ENCODE measurements at regions not wholly inside any gene's neighbourhood (a gene's known extent, or its start where the extent isn't known, plus 50 kb on each side); places are given as distances from the start of the nearest gene placed in this dataset.

GRCh38 chr7:51732116-51732515, 415.5 kb upstream of the COBL start:
- TF ChIP-seq GATA2 (IDR thresholded peaks at IDR 0.05; ENCODE audit: low read depth, low read length) (no peak), GATA3 (IDR thresholded peaks at IDR 0.05; ENCODE audit: low read depth, low read length) (no peak)

- TF ChIP-seq GATA3 (IDR thresholded peaks at IDR 0.05; ENCODE audit: low read depth, low read length) (no peak), GATA2 (IDR thresholded peaks at IDR 0.05; ENCODE audit: low read depth, low read length) (no peak)
Observed at GRCh38 chr7:51731075-51731474, 414.5 kb upstream of the COBL start.

- TF ChIP-seq GATA3 (IDR thresholded peaks at IDR 0.05; ENCODE audit: low read depth, low read length) (no peak), GATA2 (IDR thresholded peaks at IDR 0.05; ENCODE audit: low read depth, low read length) (no peak)
Observed at GRCh38 chr7:51727441-51727840, 410.8 kb upstream of the COBL start.

- TF ChIP-seq GATA3 (IDR thresholded peaks at IDR 0.05; ENCODE audit: low read depth, low read length) (no peak), GATA2 (IDR thresholded peaks at IDR 0.05; ENCODE audit: low read depth, low read length) (no peak)
Observed at GRCh38 chr7:51706851-51707250, 390.2 kb upstream of the COBL start.

GRCh38 chr7:51705701-51706100, 389.1 kb upstream of the COBL start:
- TF ChIP-seq GATA2 (IDR thresholded peaks at IDR 0.05; ENCODE audit: low read depth, low read length) (no peak), GATA3 (IDR thresholded peaks at IDR 0.05; ENCODE audit: low read depth, low read length) (no peak)

GRCh38 chr7:51702673-51703072, 386.1 kb upstream of the COBL start:
- TF ChIP-seq GATA3 (IDR thresholded peaks at IDR 0.05; ENCODE audit: low read depth, low read length) (no peak), GATA2 (IDR thresholded peaks at IDR 0.05; ENCODE audit: low read depth, low read length) (no peak)

GRCh38 chr7:51701935-51702334, 385.3 kb upstream of the COBL start:
- TF ChIP-seq GATA3 (IDR thresholded peaks at IDR 0.05; ENCODE audit: low read depth, low read length) (no peak), GATA2 (IDR thresholded peaks at IDR 0.05; ENCODE audit: low read depth, low read length) (no peak)

GRCh38 chr7:51700593-51701215, 384.1 kb upstream of the COBL start:
- TF ChIP-seq GATA3 (IDR thresholded peaks at IDR 0.05; ENCODE audit: low read depth, low read length) (no peak), GATA2 (IDR thresholded peaks at IDR 0.05; ENCODE audit: low read depth, low read length) (no peak)

- TF ChIP-seq GATA3 (IDR thresholded peaks at IDR 0.05; ENCODE audit: low read depth, low read length) (no peak), GATA2 (IDR thresholded peaks at IDR 0.05; ENCODE audit: low read depth, low read length) (no peak)
Observed at GRCh38 chr7:51693258-51693657, 376.6 kb upstream of the COBL start.

- TF ChIP-seq GATA2 (IDR thresholded peaks at IDR 0.05; ENCODE audit: low read depth, low read length) (no peak), GATA3 (IDR thresholded peaks at IDR 0.05; ENCODE audit: low read depth, low read length) (no peak)
Observed at GRCh38 chr7:51689547-51689946, 372.9 kb upstream of the COBL start.

GRCh38 chr7:51685794-51686193, 369.2 kb upstream of the COBL start:
- TF ChIP-seq GATA3 (IDR thresholded peaks at IDR 0.05; ENCODE audit: low read depth, low read length): no peak
- TF ChIP-seq GATA2 (IDR thresholded peaks at IDR 0.05; ENCODE audit: low read depth, low read length): no peak

- TF ChIP-seq GATA3 (IDR thresholded peaks at IDR 0.05; ENCODE audit: low read depth, low read length): no peak
- no peak for TF ChIP-seq GATA2 (IDR thresholded peaks at IDR 0.05; ENCODE audit: low read depth, low read length)
Observed at GRCh38 chr7:51680594-51681399, 364.2 kb upstream of the COBL start.

- TF ChIP-seq GATA3 (IDR thresholded peaks at IDR 0.05; ENCODE audit: low read depth, low read length): no peak
- TF ChIP-seq GATA2 (IDR thresholded peaks at IDR 0.05; ENCODE audit: low read depth, low read length): no peak
Observed at GRCh38 chr7:51679358-51679757, 362.7 kb upstream of the COBL start.

GRCh38 chr7:51666751-51667150, 350.1 kb upstream of the COBL start:
- peak; percentile 81 for TF ChIP-seq GATA2 (IDR thresholded peaks at IDR 0.05; ENCODE audit: low read depth, low read length)
- TF ChIP-seq GATA3 (IDR thresholded peaks at IDR 0.05; ENCODE audit: low read depth, low read length): 0 out of 2 replicates have a peak, but pooled peaks have one; percentile 29

GRCh38 chr7:51666266-51666665, 349.7 kb upstream of the COBL start:
- no peak for TF ChIP-seq GATA3 (IDR thresholded peaks at IDR 0.05; ENCODE audit: low read depth, low read length)
- TF ChIP-seq GATA2 (IDR thresholded peaks at IDR 0.05; ENCODE audit: low read depth, low read length): no peak
